T-helper 1 cell treated with Interleukin-12 subunit alpha and Interleukin-12 subunit beta and Interleukin-4 antibody, amounts not matched to agents 30 μg/mL and 1 μg/mL, for 36 hours (primary cell): ENCODE measurements at regions not wholly inside any gene's neighbourhood (a gene's known extent, or its start where the extent isn't known, plus 50 kb on each side); places are given as distances from the start of the nearest gene placed in this dataset.

Experiments
- H3K27ac Mint-ChIP-seq: one replicate; pipeline ENCODE4 v1.8.0; 2021; ENCODE audit warnings: mild to moderate bottlenecking, mixed read lengths
- H3K27me3 Mint-ChIP-seq: one replicate; pipeline ENCODE4 v1.8.0; 2021; ENCODE audit warnings: low read depth, mixed read lengths
- H3K36me3 Mint-ChIP-seq: one replicate; pipeline ENCODE4 v1.8.0; 2021; ENCODE audit warnings: low read depth, mixed read lengths
- H3K4me1 Mint-ChIP-seq: one replicate; pipeline ENCODE4 v1.8.0; 2021; ENCODE audit warnings: low read depth, mixed read lengths
- H3K4me3 Mint-ChIP-seq: one replicate; pipeline ENCODE4 v1.8.0; 2021; ENCODE audit warnings: mild to moderate bottlenecking, moderate library complexity, mixed read lengths
- H3K9me3 Mint-ChIP-seq: one replicate; pipeline ENCODE4 v1.8.0; 2021; ENCODE audit warnings: mixed read lengths

- H3K36me3 Mint-ChIP-seq: no peaks in the 10 kb centered on the region
- H3K27ac Mint-ChIP-seq: no peak overlapping the region
- no peak overlapping the region for H3K4me3 Mint-ChIP-seq
- no peaks in the 10 kb centered on the region for H3K4me1 Mint-ChIP-seq
- no peaks in the 10 kb centered on the region for H3K9me3 Mint-ChIP-seq
- no peaks in the 10 kb centered on the region for H3K27me3 Mint-ChIP-seq
These were observed 53.4 kb downstream of the GAS1 start for GRCh38 chr9:86893811-86894490.

- no peaks in the 10 kb centered on the region for H3K4me1 Mint-ChIP-seq
These were observed 54.7 kb downstream of the GAS1 start for GRCh38 chr9:86892576-86892975.

GRCh38 chr9:86891886-86892437 is 55.3 kb downstream of the GAS1 start:
- no peaks in the 10 kb centered on the region for H3K36me3 Mint-ChIP-seq
- H3K9me3 Mint-ChIP-seq: no peaks in the 10 kb centered on the region
- no peaks in the 10 kb centered on the region for H3K4me1 Mint-ChIP-seq
- no peaks in the 10 kb centered on the region for H3K27me3 Mint-ChIP-seq
- H3K27ac Mint-ChIP-seq: no peak overlapping the region
- H3K4me3 Mint-ChIP-seq: no peak overlapping the region

More at GRCh38 chr9:86892576-86892975, 54.7 kb downstream of the GAS1 start:
- no peaks in the 10 kb centered on the region for H3K9me3 Mint-ChIP-seq
- H3K27ac Mint-ChIP-seq: no peak overlapping the region
- H3K27me3 Mint-ChIP-seq: no peaks in the 10 kb centered on the region
- H3K4me3 Mint-ChIP-seq: no peak overlapping the region
- H3K36me3 Mint-ChIP-seq: no peaks in the 10 kb centered on the region

- Mint-ChIP-seq H3K27me3 (no peaks in the 10 kb centered on the region), H3K27ac (no peak overlapping the region), H3K4me3 (no peak overlapping the region), H3K9me3 (no peaks in the 10 kb centered on the region), H3K4me1 (no peaks in the 10 kb centered on the region), H3K36me3 (no peaks in the 10 kb centered on the region)
These were observed 56.2 kb downstream of the GAS1 start for GRCh38 chr9:86891091-86891490.

GRCh38 chr9:86885232-86885631 is 62.1 kb downstream of the GAS1 start:
- Mint-ChIP-seq H3K9me3 (no peaks in the 10 kb centered on the region), H3K27me3 (peaks cover 6% of the 10 kb centered on the region), H3K27ac (no peak overlapping the region), H3K4me3 (no peak overlapping the region), H3K4me1 (no peaks in the 10 kb centered on the region), H3K36me3 (no peaks in the 10 kb centered on the region)

- Mint-ChIP-seq H3K27ac (no peak overlapping the region), H3K36me3 (no peaks in the 10 kb centered on the region), H3K27me3 (peaks cover 3% of the 10 kb centered on the region), H3K4me3 (no peak overlapping the region), H3K9me3 (no peaks in the 10 kb centered on the region), H3K4me1 (no peaks in the 10 kb centered on the region)
These were observed 70.6 kb downstream of the GAS1 start for GRCh38 chr9:86876621-86877196.

GRCh38 chr9:86868616-86869015 is 78.7 kb downstream of the GAS1 start:
- Mint-ChIP-seq H3K27ac (no peak overlapping the region), H3K4me1 (no peaks in the 10 kb centered on the region), H3K9me3 (no peaks in the 10 kb centered on the region), H3K36me3 (no peaks in the 10 kb centered on the region), H3K4me3 (no peak overlapping the region), H3K27me3 (peaks cover 3% of the 10 kb centered on the region)

- Mint-ChIP-seq H3K27me3 (no peaks in the 10 kb centered on the region), H3K9me3 (no peaks in the 10 kb centered on the region), H3K36me3 (no peaks in the 10 kb centered on the region), H3K4me1 (no peaks in the 10 kb centered on the region), H3K27ac (no peak overlapping the region), H3K4me3 (no peak overlapping the region)
These were observed 79.4 kb downstream of the GAS1 start for GRCh38 chr9:86867804-86868313.

GRCh38 chr9:86865952-86866351 is 81.4 kb downstream of the GAS1 start:
- H3K27me3 Mint-ChIP-seq: no peaks in the 10 kb centered on the region
- no peaks in the 10 kb centered on the region for H3K4me1 Mint-ChIP-seq
- no peak overlapping the region for H3K27ac Mint-ChIP-seq
- H3K4me3 Mint-ChIP-seq: no peak overlapping the region
- H3K36me3 Mint-ChIP-seq: no peaks in the 10 kb centered on the region
- H3K9me3 Mint-ChIP-seq: no peaks in the 10 kb centered on the region

GRCh38 chr9:86860006-86860405 is 87.3 kb downstream of the GAS1 start:
- Mint-ChIP-seq H3K27me3 (no peaks in the 10 kb centered on the region), H3K27ac (no peak overlapping the region)

GRCh38 chr9:86859056-86859455 is 88.2 kb downstream of the GAS1 start:
- H3K9me3 Mint-ChIP-seq: no peaks in the 10 kb centered on the region
- no peak overlapping the region for H3K27ac Mint-ChIP-seq
- no peaks in the 10 kb centered on the region for H3K4me1 Mint-ChIP-seq
- no peaks in the 10 kb centered on the region for H3K36me3 Mint-ChIP-seq
- H3K4me3 Mint-ChIP-seq: no peak overlapping the region
- H3K27me3 Mint-ChIP-seq: no peaks in the 10 kb centered on the region

More at GRCh38 chr9:86860006-86860405, 87.3 kb downstream of the GAS1 start:
- H3K4me1 Mint-ChIP-seq: no peaks in the 10 kb centered on the region
- H3K4me3 Mint-ChIP-seq: no peak overlapping the region
- H3K36me3 Mint-ChIP-seq: no peaks in the 10 kb centered on the region
- H3K9me3 Mint-ChIP-seq: no peaks in the 10 kb centered on the region

GRCh38 chr9:86858009-86858408 is 89.3 kb downstream of the GAS1 start:
- no peaks in the 10 kb centered on the region for H3K27me3 Mint-ChIP-seq
- H3K4me1 Mint-ChIP-seq: no peaks in the 10 kb centered on the region
- no peaks in the 10 kb centered on the region for H3K9me3 Mint-ChIP-seq
- no peak overlapping the region for H3K4me3 Mint-ChIP-seq
- H3K27ac Mint-ChIP-seq: no peak overlapping the region
- H3K36me3 Mint-ChIP-seq: no peaks in the 10 kb centered on the region

- Mint-ChIP-seq H3K36me3 (no peaks in the 10 kb centered on the region), H3K27me3 (no peaks in the 10 kb centered on the region), H3K9me3 (no peaks in the 10 kb centered on the region), H3K4me1 (no peaks in the 10 kb centered on the region), H3K4me3 (no peak overlapping the region), H3K27ac (no peak overlapping the region)
These were observed 91.0 kb downstream of the GAS1 start for GRCh38 chr9:86856259-86856658.

- H3K27ac Mint-ChIP-seq: no peak overlapping the region
- no peaks in the 10 kb centered on the region for H3K27me3 Mint-ChIP-seq
- H3K4me1 Mint-ChIP-seq: no peaks in the 10 kb centered on the region
- no peaks in the 10 kb centered on the region for H3K36me3 Mint-ChIP-seq
- H3K9me3 Mint-ChIP-seq: no peaks in the 10 kb centered on the region
- no peak overlapping the region for H3K4me3 Mint-ChIP-seq
These were observed 92.3 kb downstream of the GAS1 start for GRCh38 chr9:86854898-86855523.

GRCh38 chr9:86846656-86847055 is 100.7 kb downstream of the GAS1 start:
- Mint-ChIP-seq H3K27me3 (no peaks in the 10 kb centered on the region), H3K4me1 (no peaks in the 10 kb centered on the region), H3K36me3 (no peaks in the 10 kb centered on the region), H3K9me3 (no peaks in the 10 kb centered on the region), H3K27ac (no peak overlapping the region), H3K4me3 (no peak overlapping the region)
